H9 (cell line): ENCODE measurements at regions not wholly inside any gene's neighbourhood (a gene's known extent, or its start where the extent isn't known, plus 50 kb on each side); places are given as distances from the start of the nearest gene placed in this dataset.

Source experiments
- DNase-seq: peaks from one replicate; pipeline ENCODE4 v3.0.0-alpha.2; 2017
- H2AFZ ChIP-seq: one replicate; pipeline ENCODE4 v1.6.1; 2013; ENCODE audit warnings: mild to moderate bottlenecking, low read length, control low read depth, moderate library complexity
- H2AK5ac ChIP-seq: 2 replicates; pipeline ENCODE4 v1.6.1; 2013; ENCODE audit warnings: low read length, control low read depth, mixed read lengths; ENCODE audit not compliant: insufficient read length
- H2BK120ac ChIP-seq: one replicate; pipeline ENCODE4 v1.6.1; 2013; ENCODE audit warnings: low read depth, mild to moderate bottlenecking, low read length, control low read depth, inconsistent platforms; ENCODE audit not compliant: poor library complexity, severe bottlenecking
- H2BK12ac ChIP-seq: 2 replicates; pipeline ENCODE4 v1.6.1; 2013; ENCODE audit warnings: low read length, control low read depth, mixed read lengths, low read depth; ENCODE audit not compliant: insufficient read length
- H2BK15ac ChIP-seq: 2 replicates; pipeline ENCODE4 v1.6.1; 2013; ENCODE audit warnings: low read depth, low read length, control low read depth
- H2BK20ac ChIP-seq: one replicate; pipeline ENCODE4 v1.6.1; 2013; ENCODE audit warnings: low read depth, mild to moderate bottlenecking, low read length, control low read depth, inconsistent platforms; ENCODE audit not compliant: poor library complexity, severe bottlenecking
- H2BK5ac ChIP-seq: 2 replicates; pipeline ENCODE4 v1.6.1; 2013; ENCODE audit warnings: low read length, control low read depth, mixed read lengths; ENCODE audit not compliant: insufficient read length
- H3K14ac ChIP-seq: 2 replicates; pipeline ENCODE4 v1.6.1; 2013; ENCODE audit warnings: low read length, control low read depth; ENCODE audit not compliant: insufficient read depth
- H3K18ac ChIP-seq: 2 replicates; pipeline ENCODE4 v1.6.1; 2013; ENCODE audit warnings: low read depth, mild to moderate bottlenecking, mixed read lengths, low read length, control low read depth; ENCODE audit not compliant: insufficient read length
- H3K23ac ChIP-seq: 2 replicates; pipeline ENCODE4 v1.6.1; 2013; ENCODE audit warnings: low read length, control low read depth, mixed read lengths, low read depth; ENCODE audit not compliant: insufficient read length
- H3K23me2 ChIP-seq: 2 replicates; pipeline ENCODE4 v1.6.1; 2013; ENCODE audit warnings: low read depth, mild to moderate bottlenecking, mixed read lengths, low read length, control low read depth; ENCODE audit not compliant: insufficient read length, poor library complexity, severe bottlenecking
- H3K27ac ChIP-seq: 2 replicates; pipeline ENCODE4 v1.5.1; 2013; ENCODE audit warnings: low read length, control low read depth, mixed read lengths, low read depth; ENCODE audit not compliant: insufficient read length
- H3K27me3 ChIP-seq: 2 replicates; pipeline ENCODE4 v1.6.1; 2013; ENCODE audit warnings: low read length, control low read depth, inconsistent platforms; ENCODE audit not compliant: insufficient read depth
- H3K4ac ChIP-seq: 2 replicates; pipeline ENCODE4 v1.6.1; 2013; ENCODE audit warnings: low read depth, mild to moderate bottlenecking, control low read depth, inconsistent platforms, low read length, moderate library complexity
- H3K4me1 ChIP-seq: 2 replicates; pipeline ENCODE4 v1.6.1; 2013; ENCODE audit warnings: low read length, control low read depth, inconsistent platforms; ENCODE audit not compliant: insufficient read depth
- H3K4me2 ChIP-seq: 2 replicates; pipeline ENCODE4 v1.6.1; 2013; ENCODE audit warnings: low read length, control low read depth, mixed read lengths; ENCODE audit not compliant: insufficient read length, insufficient read depth
- H3K56ac ChIP-seq: 2 replicates; pipeline ENCODE4 v1.6.1; 2013; ENCODE audit warnings: low read depth, mild to moderate bottlenecking, mixed read lengths, low read length, control low read depth; ENCODE audit not compliant: insufficient read length
- H3K79me1 ChIP-seq: 2 replicates; pipeline ENCODE4 v1.6.1; 2013; ENCODE audit warnings: low read depth, mild to moderate bottlenecking, moderate library complexity, low read length, control low read depth, inconsistent platforms; ENCODE audit not compliant: insufficient read depth, poor library complexity, severe bottlenecking
- H3K79me2 ChIP-seq: 2 replicates; pipeline ENCODE4 v1.6.1; 2013; ENCODE audit warnings: low read length, control low read depth, inconsistent platforms; ENCODE audit not compliant: insufficient read depth
- H3K9ac ChIP-seq: 2 replicates; pipeline ENCODE4 v1.6.1; 2013; ENCODE audit warnings: low read length, control low read depth, mixed read lengths; ENCODE audit not compliant: insufficient read length; ENCODE audit errors: extremely low read depth
- H3K9me3 ChIP-seq: one replicate; pipeline ENCODE4 v1.6.1; 2013; ENCODE audit warnings: low read depth, low read length, inconsistent platforms; ENCODE audit not compliant: control insufficient read depth
- H3T11ph ChIP-seq: one replicate; pipeline ENCODE4 v1.6.1; 2013; ENCODE audit warnings: mild to moderate bottlenecking, low read length, control low read depth, inconsistent platforms
- H4K20me1 ChIP-seq: one replicate; pipeline ENCODE4 v1.6.1; 2013; ENCODE audit not compliant: control insufficient read depth, insufficient read length, insufficient read depth
- H4K5ac ChIP-seq: 2 replicates; pipeline ENCODE4 v1.6.1; 2013; ENCODE audit warnings: low read depth, mild to moderate bottlenecking, mixed read lengths, low read length, control low read depth; ENCODE audit not compliant: insufficient read length
- H4K8ac ChIP-seq: replicated peaks from 2 replicates; pipeline ENCODE4 v1.6.1; 2013; ENCODE audit warnings: low read length, control low read depth, mixed read lengths, low read depth; ENCODE audit not compliant: insufficient read length
- H4K91ac ChIP-seq: 2 replicates; pipeline ENCODE4 v1.6.1; 2013; ENCODE audit warnings: low read depth, mild to moderate bottlenecking, moderate library complexity, mixed read lengths, low read length, control low read depth; ENCODE audit not compliant: insufficient read length
- H3K27ac Mint-ChIP-seq, 3 experiments: 2 replicates in 2 of 3; 3 replicates in 1 of 3; pipeline ENCODE4 v1.8.0; 2020 to 2021; ENCODE audit warnings: mixed read lengths in 3 of 3, mild to moderate bottlenecking in 1 of 3, moderate library complexity in 1 of 3
- H3K27me3 Mint-ChIP-seq: 2 replicates; pipeline ENCODE4 v1.8.0; 2021; ENCODE audit warnings: low read depth, mild to moderate bottlenecking, moderate library complexity, mixed read lengths
- H3K36me3 Mint-ChIP-seq, 3 experiments: 2 replicates in 2 of 3; 3 replicates in 1 of 3; pipeline ENCODE4 v1.8.0; 2020 to 2021; ENCODE audit warnings: low read depth in 3 of 3, mixed read lengths in 3 of 3; ENCODE audit not compliant: insufficient read depth in 1 of 3
- H3K4me1 Mint-ChIP-seq, 2 experiments: 2 replicates each; pipeline ENCODE4 v1.8.0; 2020; ENCODE audit warnings: mixed read lengths in 2 of 2
- H3K4me3 Mint-ChIP-seq, 2 experiments: 2 replicates in 1 of 2; 3 replicates in 1 of 2; pipeline ENCODE4 v1.8.0; 2020 to 2021; ENCODE audit warnings: mild to moderate bottlenecking in 2 of 2, mixed read lengths in 2 of 2, moderate library complexity in 1 of 2
- H3K9me3 Mint-ChIP-seq, 2 experiments: 2 replicates in 1 of 2; 3 replicates in 1 of 2; pipeline ENCODE4 v1.8.0; 2020; ENCODE audit warnings: mild to moderate bottlenecking in 2 of 2, mixed read lengths in 2 of 2, moderate library complexity in 1 of 2
- CTCF ChIP-seq: fragments of 200-600 bp; sonication (generic); conservative IDR thresholded peaks from 3 replicates; pipeline ENCODE4 v1.8.0; 2021; ENCODE audit warnings: antibody characterized with exemption, mild to moderate bottlenecking
- WGBS: extraction: QIAGEN DNeasy Blood & Tissue Kit; methylation state at CpG from one replicate; pipeline ENCODE4 v1.1.7; 2013; ENCODE audit warnings: missing lambda C conversion rate, low lambda C conversion rate, mixed read lengths; ENCODE audit not compliant: insufficient read length; ENCODE audit errors: extremely low coverage; 5-methylcytosine and 5-hydroxymethylcytosine counted together

GRCh38 chr21:43320526-43320925 is 106.4 kb downstream of the SIK1 start:
- Mint-ChIP-seq H3K4me3 (no peak overlapping the region), H3K9me3 (peaks cover 14 to 23% of the 10 kb centered on the region in 2 experiments), H3K27ac (no peak overlapping the region), H3K27me3 (peaks cover 7% of the 10 kb centered on the region), H3K4me1 (peaks cover 4 to 5% of the 10 kb centered on the region in 2 experiments; a peak in 2 of 4 replicates), H3K36me3 (peaks cover 2 to 15% (median 3%) of the 10 kb centered on the region in 3 experiments; a peak in 4 of 7 replicates)
- Histone ChIP-seq H2BK15ac (no peak overlapping the region), H2AK5ac (no peak overlapping the region), H3K56ac (no peak overlapping the region), H3K79me2 (no peaks in the 10 kb centered on the region), H3K27ac (no peak overlapping the region), H3K27me3 (no peaks in the 10 kb centered on the region), H3K4me2 (no peak overlapping the region), H2BK5ac (no peak overlapping the region), H4K5ac (no peak overlapping the region), H4K91ac (no peak overlapping the region), H3K18ac (no peak overlapping the region), H3K4me1 (no peaks in the 10 kb centered on the region), H2AFZ (no peak overlapping the region), H3K23me2 (no peaks in the 10 kb centered on the region), H2BK20ac (no peak overlapping the region), H3K4ac (no peak overlapping the region), H3K23ac (no peak overlapping the region), H2BK12ac (no peak overlapping the region), H2BK120ac (no peak overlapping the region), H3K79me1 (no peaks in the 10 kb centered on the region), H3T11ph (no peak overlapping the region), H3K14ac (no peak overlapping the region), H3K9me3 (no peaks in the 10 kb centered on the region), H3K9ac (no peak overlapping the region), H4K20me1 (no peaks in the 10 kb centered on the region), H4K8ac (no peak overlapping the region)
- no peak for TF ChIP-seq CTCF
- DNase-seq = no peak
- no CpG with 5 or more reads among the region's 5 CpGs for WGBS
